Pancreas (tissue), 10 donors: ENCODE measurements at regions not wholly inside any gene's neighbourhood (a gene's known extent, or its start where the extent isn't known, plus 50 kb on each side); places are given as distances from the start of the nearest gene placed in this dataset.

Experiments used
- ATAC-seq, 4 donors: fragments of 200-7000 bp; cut with Tn5 transposase; one replicate each; pipeline versions ENCODE4 v1.8.0 to v1.9.1; 2020; ENCODE audit warnings: mild to moderate bottlenecking in 4 of 4, moderate library complexity in 4 of 4
- DNase-seq, 6 donors: peaks; one replicate each; pipeline ENCODE4 v3.0.0-alpha.2; 2020
- FAIRE-seq: peaks from 2 replicates; lab custom pipeline; 2012; peaks lifted over from hg19 to GRCh38; lab: Jason Lieb, UNC
- H3K27ac ChIP-seq, 4 donors: fragments of 200-600 bp; sonication (generic); 1 replicate in 3 of 4; 2 replicates in 1 of 4; pipeline versions ENCODE4 v1.5.0 to v1.8.0; 2020
- H3K27me3 ChIP-seq, 4 donors: fragments of 200-600 bp; one replicate each; pipeline ENCODE4 v1.8.0; 2021
- H3K36me3 ChIP-seq, 3 donors: fragments of 200-600 bp; sonication (generic) in 1 of 3; one replicate each; pipeline versions ENCODE4 v1.5.0 to v1.8.0; 2020 to 2021
- H3K4me1 ChIP-seq, 3 donors: fragments of 200-600 bp; one replicate each; pipeline ENCODE4 v1.8.0; 2021
- H3K4me3 ChIP-seq, 4 donors: fragments of 200-600 bp; sonication (generic) in 2 of 4; one replicate each; pipeline versions ENCODE4 v1.5.0 to v1.8.0; 2020 to 2021
- H3K9me3 ChIP-seq, 4 donors: fragments of 200-600 bp; one replicate each; pipeline ENCODE4 v1.8.0; 2021
- CTCF ChIP-seq, 4 donors: fragments of 200-600 bp; sonication (generic) in 3 of 4; IDR thresholded peaks; one replicate each; pipeline versions ENCODE4 v1.5.0 to v1.8.0; 2021; ENCODE audit warnings: antibody characterized with exemption in 4 of 4
- WGBS, 2 donors: extraction: QIAGEN DNeasy Blood & Tissue Kit; methylation state at CpG; one replicate each; pipeline ENCODE4 v1.1.7; 2013; 5-methylcytosine and 5-hydroxymethylcytosine counted together
- intact Hi-C, 3 donors: fragments of 100-400 bp; cut with DNase I; formaldehyde crosslinking; loops; one replicate each; pipeline versions ENCODE4 v1.11.1 to v1.14.2; 2022
- donor health status: healthy with polysubstance abuse.
- donor health status: DM: no; HTN: no; CAD: no; lungs with moderate emphysema.
- donor health status: DM: no; HTN: no; CAD: no.
- donor health status: control.
- donor health status: control.
- donor health status: Bipolar disorder and iron deficiency.
- donor health status: DM: yes; HTN: yes; CAD: no.
- donor health status: DM: no; HTN: no; CAD: no.
- donor health status: DM: no; HTN: no; CAD: no.
- donor health status: DM: yes; HTN: yes; CAD: no.

- Histone ChIP-seq H3K27me3 (no peaks in the 10 kb centered on the region), H3K9me3 (no peaks in the 10 kb centered on the region), H3K36me3 (no peaks in the 10 kb centered on the region), H3K27ac (peak overlapping the region; percentile 59 to 82 (median 66)), H3K4me1 (peaks cover 12 to 25% (median 18%) of the 10 kb centered on the region in 3 donors), H3K4me3 (no peak overlapping the region)
- 19 to 21% methylated on average over 8 of the region's 8 CpGs for WGBS, 2 donors
- no peak for FAIRE-seq
- intact Hi-C loops = no loop called here
- TF ChIP-seq CTCF (IDR thresholded peaks at IDR 0.05) = no peak
- ATAC-seq = peak; percentile 92 to 96 (median 96)
- DNase-seq = peak in 3 of 6 donors; percentile 67 to 83 (median 82)
These were observed 49.6 kb upstream of the KIF2A start for GRCh38 chr5:62256161-62257019.
